ENCODE measurements at regions not wholly inside any gene's neighbourhood (a gene's known extent, or its start where the extent isn't known, plus 50 kb on each side); places are given as distances from the start of the nearest gene placed in this dataset.

DNA sequence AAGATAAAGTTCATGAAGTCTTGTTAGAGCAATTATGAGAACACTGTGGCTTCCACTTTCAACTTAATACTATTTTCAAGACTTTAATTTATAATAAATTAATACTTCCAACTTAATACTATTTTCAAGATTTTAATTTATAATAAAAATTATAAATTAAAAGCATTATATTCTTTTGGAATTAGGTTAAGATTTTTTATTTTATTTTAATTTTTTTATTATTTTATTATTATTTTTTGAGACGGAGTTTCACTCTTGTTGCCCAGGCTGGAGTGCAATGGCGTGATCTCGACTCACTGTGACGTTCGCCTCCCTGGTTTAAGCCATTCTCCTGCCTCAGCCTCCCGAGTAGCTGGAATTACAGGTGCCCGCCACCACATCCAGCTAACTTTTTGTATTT lies 126.0 kb upstream of the GUCY1A1 start:
- no peaks in the 10 kb centered on the region for H3K27me3 ChIP-seq (ENCODE audit: insufficient read depth, poor library complexity, severe bottlenecking)
- TF ChIP-seq, protein P1, sequence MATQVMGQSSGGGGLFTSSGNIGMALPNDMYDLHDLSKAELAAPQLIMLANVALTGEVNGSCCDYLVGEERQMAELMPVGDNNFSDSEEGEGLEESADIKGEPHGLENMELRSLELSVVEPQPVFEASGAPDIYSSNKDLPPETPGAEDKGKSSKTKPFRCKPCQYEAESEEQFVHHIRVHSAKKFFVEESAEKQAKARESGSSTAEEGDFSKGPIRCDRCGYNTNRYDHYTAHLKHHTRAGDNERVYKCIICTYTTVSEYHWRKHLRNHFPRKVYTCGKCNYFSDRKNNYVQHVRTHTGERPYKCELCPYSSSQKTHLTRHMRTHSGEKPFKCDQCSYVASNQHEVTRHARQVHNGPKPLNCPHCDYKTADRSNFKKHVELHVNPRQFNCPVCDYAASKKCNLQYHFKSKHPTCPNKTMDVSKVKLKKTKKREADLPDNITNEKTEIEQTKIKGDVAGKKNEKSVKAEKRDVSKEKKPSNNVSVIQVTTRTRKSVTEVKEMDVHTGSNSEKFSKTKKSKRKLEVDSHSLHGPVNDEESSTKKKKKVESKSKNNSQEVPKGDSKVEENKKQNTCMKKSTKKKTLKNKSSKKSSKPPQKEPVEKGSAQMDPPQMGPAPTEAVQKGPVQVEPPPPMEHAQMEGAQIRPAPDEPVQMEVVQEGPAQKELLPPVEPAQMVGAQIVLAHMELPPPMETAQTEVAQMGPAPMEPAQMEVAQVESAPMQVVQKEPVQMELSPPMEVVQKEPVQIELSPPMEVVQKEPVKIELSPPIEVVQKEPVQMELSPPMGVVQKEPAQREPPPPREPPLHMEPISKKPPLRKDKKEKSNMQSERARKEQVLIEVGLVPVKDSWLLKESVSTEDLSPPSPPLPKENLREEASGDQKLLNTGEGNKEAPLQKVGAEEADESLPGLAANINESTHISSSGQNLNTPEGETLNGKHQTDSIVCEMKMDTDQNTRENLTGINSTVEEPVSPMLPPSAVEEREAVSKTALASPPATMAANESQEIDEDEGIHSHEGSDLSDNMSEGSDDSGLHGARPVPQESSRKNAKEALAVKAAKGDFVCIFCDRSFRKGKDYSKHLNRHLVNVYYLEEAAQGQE (IDR thresholded peaks at IDR 0.05; ENCODE audit: insufficient replicate concordance, low read depth), result no peak
- TF ChIP-seq SPI1 (IDR thresholded peaks at IDR 0.05; ENCODE audit: borderline replicate concordance, low read depth) (no peak), POLR2AphosphoS5 (IDR thresholded peaks at IDR 0.05; ENCODE audit: low read depth) (no peak), GABPA (IDR thresholded peaks at IDR 0.05; ENCODE audit: low read depth) (no peak)
- TF ChIP-seq, protein P2, sequence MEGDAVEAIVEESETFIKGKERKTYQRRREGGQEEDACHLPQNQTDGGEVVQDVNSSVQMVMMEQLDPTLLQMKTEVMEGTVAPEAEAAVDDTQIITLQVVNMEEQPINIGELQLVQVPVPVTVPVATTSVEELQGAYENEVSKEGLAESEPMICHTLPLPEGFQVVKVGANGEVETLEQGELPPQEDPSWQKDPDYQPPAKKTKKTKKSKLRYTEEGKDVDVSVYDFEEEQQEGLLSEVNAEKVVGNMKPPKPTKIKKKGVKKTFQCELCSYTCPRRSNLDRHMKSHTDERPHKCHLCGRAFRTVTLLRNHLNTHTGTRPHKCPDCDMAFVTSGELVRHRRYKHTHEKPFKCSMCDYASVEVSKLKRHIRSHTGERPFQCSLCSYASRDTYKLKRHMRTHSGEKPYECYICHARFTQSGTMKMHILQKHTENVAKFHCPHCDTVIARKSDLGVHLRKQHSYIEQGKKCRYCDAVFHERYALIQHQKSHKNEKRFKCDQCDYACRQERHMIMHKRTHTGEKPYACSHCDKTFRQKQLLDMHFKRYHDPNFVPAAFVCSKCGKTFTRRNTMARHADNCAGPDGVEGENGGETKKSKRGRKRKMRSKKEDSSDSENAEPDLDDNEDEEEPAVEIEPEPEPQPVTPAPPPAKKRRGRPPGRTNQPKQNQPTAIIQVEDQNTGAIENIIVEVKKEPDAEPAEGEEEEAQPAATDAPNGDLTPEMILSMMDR (IDR thresholded peaks at IDR 0.05; ENCODE audit: insufficient read depth, low read length), result no peak
- H3K27ac ChIP-seq (replicated peaks), result no peak overlapping the region
- no peak for DNase-seq (ENCODE audit: low read depth in 1 of 2, low spot score in 1 of 2)
- no peak overlapping the region for H3K4me3 ChIP-seq (replicated peaks; ENCODE audit: insufficient read depth, low read length)

DNA sequence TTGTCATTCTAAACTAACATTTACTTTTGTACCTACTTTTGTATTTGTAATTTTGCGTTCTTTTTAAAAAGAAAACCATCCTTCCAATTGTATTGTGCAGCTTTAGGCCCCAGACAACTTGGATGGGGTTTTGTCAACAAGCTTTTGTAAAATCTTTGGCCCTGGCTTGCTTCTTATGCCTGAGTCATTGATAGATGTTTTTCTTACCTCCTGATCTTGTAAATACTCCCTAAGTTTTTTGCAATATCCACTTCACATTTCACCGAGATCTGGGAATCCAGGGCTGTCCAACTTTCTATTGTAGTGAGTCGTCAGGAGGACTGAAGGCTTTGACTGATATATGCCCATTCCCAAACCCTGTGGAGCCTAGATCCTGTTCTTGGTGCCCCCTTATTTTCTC lies 126.9 kb upstream of the GUCY1A1 start:
- H3K27ac ChIP-seq (replicated peaks), result no peak overlapping the region
- H3K27me3 ChIP-seq (ENCODE audit: insufficient read depth, poor library complexity, severe bottlenecking), result no peaks in the 10 kb centered on the region
- TF ChIP-seq, protein P1 (IDR thresholded peaks at IDR 0.05; ENCODE audit: insufficient replicate concordance, low read depth), result no peak
- no peak for TF ChIP-seq SPI1 (IDR thresholded peaks at IDR 0.05; ENCODE audit: borderline replicate concordance, low read depth)
- TF ChIP-seq, protein P2 (IDR thresholded peaks at IDR 0.05; ENCODE audit: insufficient read depth, low read length), result no peak
- no peak for TF ChIP-seq GABPA (IDR thresholded peaks at IDR 0.05; ENCODE audit: low read depth)
- TF ChIP-seq POLR2AphosphoS5 (IDR thresholded peaks at IDR 0.05; ENCODE audit: low read depth), result no peak
- DNase-seq (ENCODE audit: low read depth in 1 of 2, low spot score in 1 of 2), result no peak
- no peak overlapping the region for H3K4me3 ChIP-seq (replicated peaks; ENCODE audit: insufficient read depth, low read length)

DNA sequence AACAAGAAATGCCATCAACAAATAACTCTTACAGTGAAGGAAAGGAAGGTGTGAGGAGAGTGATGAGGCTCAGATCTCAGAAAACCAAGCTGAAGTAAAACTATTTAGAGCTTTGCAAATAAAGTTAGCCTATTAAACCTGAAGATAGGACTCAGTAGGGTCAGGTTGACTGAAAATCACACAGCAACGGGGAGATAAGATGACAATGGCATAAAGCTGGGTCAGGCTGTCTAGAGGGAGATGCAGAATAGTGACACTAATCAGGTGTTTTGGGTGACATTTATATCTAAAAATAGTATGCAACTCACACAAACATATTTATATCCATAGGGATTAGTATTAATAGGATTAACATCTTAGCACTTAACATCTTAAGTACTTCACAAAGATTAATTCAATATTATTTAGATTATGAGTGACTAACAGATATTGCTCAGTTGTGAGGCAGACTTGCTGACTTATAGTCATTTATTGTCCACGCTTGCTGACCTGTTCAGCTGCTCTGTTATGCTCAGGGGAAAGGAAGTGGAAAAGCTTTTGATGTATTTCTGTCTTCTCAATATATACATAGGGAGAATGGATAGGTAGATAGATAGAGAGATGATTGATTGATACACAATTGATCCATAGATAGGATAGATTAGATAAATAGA lies 130.7 kb upstream of the GUCY1A1 start:
- DNase-seq (ENCODE audit: low read depth in 1 of 2, low spot score in 1 of 2), result no peak
- TF ChIP-seq, protein P2 (IDR thresholded peaks at IDR 0.05; ENCODE audit: insufficient read depth, low read length), result no peak
- TF ChIP-seq POLR2AphosphoS5 (IDR thresholded peaks at IDR 0.05; ENCODE audit: low read depth) (no peak), SPI1 (IDR thresholded peaks at IDR 0.05; ENCODE audit: borderline replicate concordance, low read depth) (no peak), GABPA (IDR thresholded peaks at IDR 0.05; ENCODE audit: low read depth) (no peak)
- TF ChIP-seq, protein P1 (IDR thresholded peaks at IDR 0.05; ENCODE audit: insufficient replicate concordance, low read depth), result no peak

More for the DNA sequence above, 130.7 kb upstream of the GUCY1A1 start:
- no peaks in the 10 kb centered on the region for H3K27me3 ChIP-seq (ENCODE audit: insufficient read depth, poor library complexity, severe bottlenecking)
- no peak overlapping the region for H3K27ac ChIP-seq (replicated peaks)
- H3K4me3 ChIP-seq (replicated peaks; ENCODE audit: insufficient read depth, low read length), result no peak overlapping the region
